CD4-positive, CD25-positive, alpha-beta regulatory T cell (primary cell): ENCODE measurements at regions not wholly inside any gene's neighbourhood (a gene's known extent, or its start where the extent isn't known, plus 50 kb on each side); places are given as distances from the start of the nearest gene placed in this dataset.

Experiments used
- ATAC-seq, 2 donors: fragments of 150-1000 bp; cut with Tn5 transposase; one replicate each; pipeline ENCODE4 v1.10.0; 2021; ENCODE audit warnings: low read depth in 2 of 2, moderate number of reproducible peaks in 2 of 2, moderate library complexity in 1 of 2
- DNase-seq, 3 donors: peaks; one replicate each; pipeline versions ENCODE4 v3.0.0 to v3.0.0-alpha.2; 2012 to 2022; ENCODE audit warnings: mixed read lengths in 1 of 3
- H3K27ac ChIP-seq: one replicate; pipeline ENCODE4 v1.7.0; 2013; ENCODE audit warnings: mild to moderate bottlenecking, low read length; ENCODE audit not compliant: insufficient read depth, poor library complexity, severe bottlenecking
- H3K27me3 ChIP-seq: one replicate; pipeline ENCODE4 v1.7.0; 2013; ENCODE audit warnings: low read length; ENCODE audit not compliant: control insufficient read depth, insufficient read depth
- H3K36me3 ChIP-seq: one replicate; pipeline ENCODE4 v1.7.0; 2013; ENCODE audit warnings: mild to moderate bottlenecking, low read length, moderate library complexity; ENCODE audit not compliant: control insufficient read depth, insufficient read depth
- H3K4me1 ChIP-seq: 2 replicates; pipeline ENCODE4 v1.7.0; 2013; ENCODE audit warnings: mild to moderate bottlenecking, low read length; ENCODE audit not compliant: insufficient read depth, control insufficient read depth, poor library complexity, severe bottlenecking
- H3K4me3 ChIP-seq: one replicate; pipeline ENCODE4 v1.7.0; 2013; ENCODE audit warnings: low read depth, mild to moderate bottlenecking, low read length, moderate library complexity
- H3K9me3 ChIP-seq, 2 experiments: 1 replicate in 1 of 2; 2 replicates in 1 of 2; pipeline ENCODE4 v1.7.0; 2013; ENCODE audit warnings: low read length in 2 of 2, mild to moderate bottlenecking in 1 of 2, moderate library complexity in 1 of 2; ENCODE audit not compliant: control insufficient read depth in 2 of 2
- H3K27ac Mint-ChIP-seq, 3 donors: one replicate each; pipeline ENCODE4 v1.8.0; 2020 to 2022; ENCODE audit warnings: mild to moderate bottlenecking in 3 of 3, mixed read lengths in 3 of 3, moderate library complexity in 2 of 3
- H3K27me3 Mint-ChIP-seq: one replicate; pipeline ENCODE4 v1.8.0; 2022; ENCODE audit warnings: mild to moderate bottlenecking, mixed read lengths
- H3K36me3 Mint-ChIP-seq: one replicate; pipeline ENCODE4 v1.8.0; 2020; ENCODE audit warnings: mixed read lengths
- H3K4me1 Mint-ChIP-seq, 4 donors: one replicate each; pipeline ENCODE4 v1.8.0; 2020 to 2022; ENCODE audit warnings: mixed read lengths in 4 of 4, mild to moderate bottlenecking in 1 of 4
- H3K4me3 Mint-ChIP-seq, 4 donors: one replicate each; pipeline ENCODE4 v1.8.0; 2020 to 2022; ENCODE audit warnings: mild to moderate bottlenecking in 4 of 4, mixed read lengths in 4 of 4, moderate library complexity in 3 of 4
- H3K9me3 Mint-ChIP-seq, 7 donors: one replicate each; pipeline ENCODE4 v1.8.0; 2020 to 2022; ENCODE audit warnings: mixed read lengths in 7 of 7, mild to moderate bottlenecking in 3 of 7, moderate library complexity in 2 of 7

DNA sequence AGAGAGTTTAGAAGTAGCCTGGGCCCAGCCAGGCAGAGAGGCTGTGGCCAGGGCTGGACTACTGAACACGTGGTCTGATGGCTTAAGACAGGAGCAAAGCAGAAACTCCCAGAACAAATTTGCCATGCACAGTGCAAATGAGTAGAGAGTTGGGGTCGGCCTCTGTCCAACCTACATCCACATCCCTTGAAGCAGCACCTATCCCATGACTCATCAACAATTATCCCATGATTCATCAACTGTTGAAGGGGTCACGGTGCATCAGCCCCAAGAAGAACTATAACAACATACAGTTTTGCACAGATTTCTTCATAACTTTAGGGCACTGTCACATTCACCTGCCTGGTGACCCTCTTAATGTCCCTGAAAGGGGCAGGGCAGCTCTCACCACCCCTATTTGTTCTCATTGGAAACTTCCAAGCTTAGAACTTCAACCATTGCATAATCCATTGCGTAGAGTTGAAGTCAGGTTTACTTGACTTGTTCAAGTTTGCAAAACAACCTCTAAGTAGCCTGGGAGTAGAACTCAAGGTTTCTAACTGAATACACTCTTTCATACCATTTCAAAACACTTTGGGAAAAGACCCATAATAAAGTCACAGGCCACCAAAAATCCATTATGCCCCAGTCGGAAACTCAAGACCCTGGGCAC is 235.2 kb upstream of the CDH5 start:
- DNase-seq = no peak
- Histone ChIP-seq H3K9me3 (no peaks in the 10 kb centered on the region), H3K27me3 (peaks cover 20% of the 10 kb centered on the region), H3K4me1 (no peaks in the 10 kb centered on the region), H3K36me3 (no peaks in the 10 kb centered on the region), H3K4me3 (no peak overlapping the region), H3K27ac (no peak overlapping the region)
- Mint-ChIP-seq H3K4me1 (no peaks in the 10 kb centered on the region), H3K36me3 (peaks cover 4% of the 10 kb centered on the region), H3K27me3 (peaks cover 30% of the 10 kb centered on the region), H3K4me3 (no peak overlapping the region), H3K27ac (no peak overlapping the region), H3K9me3 (no peaks in the 10 kb centered on the region)
- no peak for ATAC-seq

DNA sequence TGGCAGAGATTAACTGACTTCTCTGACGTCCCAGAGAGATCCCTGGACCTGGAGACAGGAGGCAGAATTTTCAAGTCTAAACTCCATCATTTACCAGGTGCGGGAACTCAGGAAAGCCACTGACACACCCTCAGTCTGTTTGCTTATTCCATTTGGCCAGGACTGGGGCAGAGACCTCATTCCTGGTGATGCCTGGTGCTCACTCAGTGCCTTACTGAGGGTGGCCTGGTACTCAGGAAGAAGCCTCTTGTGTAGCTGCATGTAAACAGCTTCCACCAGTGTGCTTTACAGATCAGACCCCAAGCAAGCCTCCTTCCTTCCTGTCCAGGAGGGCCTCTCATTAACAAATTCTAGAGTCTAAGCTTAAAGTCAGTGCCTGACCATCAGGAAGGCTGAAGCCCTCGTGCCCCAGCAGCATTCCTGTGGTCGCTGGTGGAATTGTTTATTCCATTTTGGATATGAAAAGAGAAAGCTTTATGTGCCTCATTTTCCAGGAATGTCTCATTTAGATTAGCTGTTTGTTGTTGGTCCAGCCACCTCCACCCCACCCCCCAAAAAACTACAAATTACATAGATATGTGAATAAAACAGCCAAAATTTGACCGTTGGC is 236.1 kb upstream of the CDH5 start:
- Mint-ChIP-seq H3K9me3 (no peaks in the 10 kb centered on the region), H3K4me1 (no peaks in the 10 kb centered on the region), H3K36me3 (peaks cover 4% of the 10 kb centered on the region), H3K4me3 (no peak overlapping the region), H3K27me3 (peaks cover 30% of the 10 kb centered on the region), H3K27ac (no peak overlapping the region)
- no peak overlapping the region for H3K27ac ChIP-seq
- no peak overlapping the region for H3K4me3 ChIP-seq
- H3K4me1 ChIP-seq = no peaks in the 10 kb centered on the region
- peaks cover 21% of the 10 kb centered on the region for H3K27me3 ChIP-seq
- H3K9me3 ChIP-seq = no peaks in the 10 kb centered on the region
- ATAC-seq (no peak), DNase-seq (no peak)
- no peaks in the 10 kb centered on the region for H3K36me3 ChIP-seq

DNA sequence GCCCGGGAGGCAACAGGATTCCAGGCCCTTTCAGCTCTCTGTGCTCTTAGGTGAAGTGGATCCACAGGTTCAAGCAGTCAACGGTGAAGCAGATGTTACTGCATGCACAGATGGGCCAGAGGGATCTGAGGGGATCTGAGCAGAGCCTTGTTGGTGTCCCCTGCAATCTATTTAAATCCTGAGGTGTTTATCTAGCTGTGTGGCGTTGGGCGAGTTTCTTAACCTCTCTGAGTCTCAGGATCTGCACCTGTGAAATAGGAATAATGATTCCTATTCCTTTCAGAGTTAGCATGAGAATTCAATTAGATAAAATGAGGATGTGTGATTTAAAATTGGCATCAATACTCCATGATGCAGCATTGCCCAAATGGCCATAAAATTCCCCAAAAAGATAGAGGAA is 237.3 kb upstream of the CDH5 start:
- no peak overlapping the region for H3K4me3 Mint-ChIP-seq
- no peaks in the 10 kb centered on the region for H3K9me3 ChIP-seq
- no peak overlapping the region for H3K27ac Mint-ChIP-seq
- H3K4me3 ChIP-seq = no peak overlapping the region
- H3K27me3 ChIP-seq = peaks cover 23% of the 10 kb centered on the region
- H3K36me3 ChIP-seq = no peaks in the 10 kb centered on the region
- DNase-seq (no peak), ATAC-seq (no peak)
- peaks cover 34% of the 10 kb centered on the region for H3K27me3 Mint-ChIP-seq
- no peaks in the 10 kb centered on the region for H3K4me1 Mint-ChIP-seq
- H3K9me3 Mint-ChIP-seq = no peaks in the 10 kb centered on the region
- no peak overlapping the region for H3K27ac ChIP-seq
- no peaks in the 10 kb centered on the region for H3K4me1 ChIP-seq
- H3K36me3 Mint-ChIP-seq = peaks cover 4% of the 10 kb centered on the region

DNA sequence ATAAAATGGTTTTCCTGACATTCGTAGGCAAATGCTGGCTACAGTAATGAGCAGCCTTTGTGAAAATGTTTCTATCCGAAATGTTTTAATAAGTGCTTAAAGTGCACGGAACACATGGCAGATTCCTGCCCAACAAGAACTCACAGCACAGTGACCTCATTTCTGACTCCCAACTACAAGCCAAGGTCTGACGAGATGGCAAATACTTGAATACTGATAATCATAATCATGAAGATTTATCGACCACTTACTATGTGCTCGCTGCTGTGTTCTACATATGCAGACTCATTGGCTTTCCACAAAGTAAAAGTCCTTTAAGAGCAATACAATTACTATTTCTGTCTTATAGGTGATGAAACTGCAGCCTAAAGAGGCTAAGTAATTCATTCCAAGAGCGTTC is 238.1 kb upstream of the CDH5 start:
- Mint-ChIP-seq H3K36me3 (peaks cover 4% of the 10 kb centered on the region), H3K9me3 (no peaks in the 10 kb centered on the region), H3K27me3 (peaks cover 34% of the 10 kb centered on the region), H3K27ac (no peak overlapping the region), H3K4me3 (no peak overlapping the region), H3K4me1 (no peaks in the 10 kb centered on the region)
- Histone ChIP-seq H3K27ac (no peak overlapping the region), H3K36me3 (no peaks in the 10 kb centered on the region), H3K27me3 (peaks cover 23% of the 10 kb centered on the region), H3K4me3 (no peak overlapping the region), H3K4me1 (no peaks in the 10 kb centered on the region), H3K9me3 (no peaks in the 10 kb centered on the region)
- ATAC-seq (no peak), DNase-seq (no peak)

DNA sequence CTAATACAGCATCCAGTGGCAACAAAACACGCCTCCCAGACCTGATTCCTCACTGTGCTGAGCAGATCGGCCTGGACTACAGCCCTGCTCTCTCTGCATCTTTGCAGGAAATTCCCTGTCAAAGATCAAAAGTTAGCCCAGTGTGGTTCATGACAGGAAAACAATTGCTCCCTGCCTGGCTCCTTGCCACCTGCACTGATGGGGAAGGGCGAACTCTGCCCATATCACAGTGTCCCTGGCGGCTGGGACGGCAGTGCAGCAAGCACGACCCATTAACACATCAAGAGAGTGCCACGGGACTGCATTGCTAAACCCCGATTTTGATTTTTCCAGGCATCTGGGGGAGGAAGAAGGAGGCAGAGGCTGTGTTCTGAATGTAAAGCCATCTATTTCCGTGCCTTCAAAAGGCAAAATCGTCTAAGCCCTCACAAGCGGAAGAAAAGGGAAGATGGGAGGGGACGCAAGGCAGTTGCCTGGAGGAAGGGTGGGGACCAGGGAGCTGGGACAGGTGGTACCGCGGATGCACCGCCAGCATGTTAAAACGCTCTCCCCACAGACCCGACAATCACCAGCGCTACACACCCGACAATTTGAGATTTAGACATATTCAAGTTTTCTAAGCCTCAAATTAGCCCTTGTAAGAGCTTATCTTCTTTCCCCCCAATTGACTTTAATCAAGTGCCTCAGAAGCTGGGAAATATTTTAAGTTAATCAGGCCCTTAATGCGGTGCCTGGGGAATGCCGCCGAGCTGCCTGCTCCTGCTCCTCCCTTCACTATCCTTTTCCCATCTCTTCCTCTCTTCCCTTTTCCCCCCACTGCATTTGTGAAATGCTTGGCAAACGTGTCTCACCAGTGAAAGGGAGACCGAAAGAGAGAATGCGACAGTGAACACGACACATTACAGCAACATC is 238.8 kb upstream of the CDH5 start:
- no peaks in the 10 kb centered on the region for H3K9me3 ChIP-seq
- no peaks in the 10 kb centered on the region for H3K36me3 ChIP-seq
- Mint-ChIP-seq H3K4me1 (no peaks in the 10 kb centered on the region), H3K27ac (no peak overlapping the region), H3K36me3 (peaks cover 4% of the 10 kb centered on the region), H3K9me3 (peaks cover 0 to 3% (median 0%) of the 10 kb centered on the region in 7 donors), H3K4me3 (no peak overlapping the region), H3K27me3 (peaks cover 34% of the 10 kb centered on the region)
- no peak for ATAC-seq
- no peak overlapping the region for H3K27ac ChIP-seq
- H3K4me1 ChIP-seq = no peaks in the 10 kb centered on the region
- H3K4me3 ChIP-seq = no peak overlapping the region
- H3K27me3 ChIP-seq = peaks cover 23% of the 10 kb centered on the region
- no peak for DNase-seq

DNA sequence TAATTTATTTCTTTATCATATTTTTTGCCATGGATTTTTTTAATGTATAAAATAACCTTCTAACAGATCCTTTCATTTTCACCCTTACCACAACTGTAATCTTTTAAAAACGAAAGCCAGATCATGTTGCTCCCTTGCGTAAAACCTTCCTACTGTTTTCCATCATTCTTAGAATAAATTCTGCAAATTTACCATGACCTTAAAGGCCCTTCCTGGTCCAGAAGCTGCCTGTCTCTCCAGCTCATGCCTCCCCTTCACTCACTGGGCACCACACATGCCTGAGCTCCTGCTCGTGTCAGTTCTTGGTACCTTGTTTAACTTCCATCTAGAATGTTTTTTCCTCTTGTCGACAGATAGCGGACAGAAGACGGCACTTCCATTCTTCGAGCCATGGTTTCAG is 245.0 kb upstream of the CDH5 start:
- Mint-ChIP-seq H3K27ac (no peak overlapping the region), H3K36me3 (no peaks in the 10 kb centered on the region), H3K4me3 (no peak overlapping the region), H3K9me3 (peaks cover 0 to 3% (median 0%) of the 10 kb centered on the region in 7 donors), H3K4me1 (no peaks in the 10 kb centered on the region), H3K27me3 (peaks cover 4% of the 10 kb centered on the region)
- peaks cover 4% of the 10 kb centered on the region for H3K27me3 ChIP-seq
- H3K27ac ChIP-seq = no peak overlapping the region
- no peaks in the 10 kb centered on the region for H3K36me3 ChIP-seq
- DNase-seq (no peak), ATAC-seq (no peak)
- H3K4me1 ChIP-seq = no peaks in the 10 kb centered on the region
- no peak overlapping the region for H3K4me3 ChIP-seq
- H3K9me3 ChIP-seq = no peaks in the 10 kb centered on the region

DNA sequence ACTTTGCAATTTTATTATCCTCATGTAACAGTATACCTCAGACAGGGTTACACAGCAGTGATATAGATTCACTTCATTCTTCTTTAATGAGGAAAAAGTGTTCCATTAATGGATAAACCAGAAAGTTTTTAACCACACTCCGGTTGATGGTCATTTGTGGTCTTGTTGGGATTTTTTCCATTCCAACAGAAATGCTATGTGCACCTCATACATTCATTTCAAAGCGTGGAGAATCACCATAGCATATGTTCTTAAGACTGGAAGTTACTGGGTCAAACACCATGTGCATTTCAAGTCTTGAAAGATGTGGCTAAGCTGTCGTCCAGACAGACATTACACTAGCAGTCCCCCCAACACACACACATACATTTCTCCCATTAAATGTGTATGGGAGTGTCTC is 245.8 kb upstream of the CDH5 start:
- Mint-ChIP-seq H3K36me3 (no peaks in the 10 kb centered on the region), H3K9me3 (peaks cover 0 to 3% (median 0%) of the 10 kb centered on the region in 7 donors), H3K27me3 (peaks cover 4% of the 10 kb centered on the region), H3K4me3 (no peak overlapping the region), H3K4me1 (no peaks in the 10 kb centered on the region), H3K27ac (no peak overlapping the region)
- Histone ChIP-seq H3K9me3 (no peaks in the 10 kb centered on the region), H3K27me3 (peaks cover 3% of the 10 kb centered on the region), H3K4me1 (no peaks in the 10 kb centered on the region), H3K27ac (no peak overlapping the region), H3K4me3 (no peak overlapping the region), H3K36me3 (no peaks in the 10 kb centered on the region)
- DNase-seq (no peak), ATAC-seq (no peak)
